ENCODE measurements at regions not wholly inside any gene's neighbourhood (a gene's known extent, or its start where the extent isn't known, plus 50 kb on each side); places are given as distances from the start of the nearest gene placed in this dataset.

GRCh38 chr20:24721891-24722568 is 227.0 kb upstream of the CST7 start:
- TF ChIP-seq POLR2A (IDR thresholded peaks at IDR 0.05; ENCODE audit: low read depth, low read length) (no peak), CTCF (conservative IDR thresholded peaks at IDR 0.05; ENCODE audit: low read depth, low read length) (no peak), RAD21 (IDR thresholded peaks at IDR 0.05; ENCODE audit: low read length) (no peak), MAZ (IDR thresholded peaks at IDR 0.05; ENCODE audit: borderline replicate concordance, low read depth, low read length) (no peak), MXI1 (IDR thresholded peaks at IDR 0.05; ENCODE audit: borderline replicate concordance, low read depth, low read length) (no peak), RCOR1 (IDR thresholded peaks at IDR 0.05; ENCODE audit: insufficient replicate concordance, low read length) (no peak)
